ENCODE measurements at regions not wholly inside any gene's neighbourhood (a gene's known extent, or its start where the extent isn't known, plus 50 kb on each side); places are given as distances from the start of the nearest gene placed in this dataset.

GRCh38 chr2:180571559-180571958 is 408.8 kb upstream of the UBE2E3 start:
- H3K27me3 ChIP-seq (ENCODE audit: insufficient read depth, low read depth, severe bottlenecking), result no peaks in the 10 kb centered on the region
- DNase-seq, result no peak
- no peaks in the 10 kb centered on the region for H3K36me3 ChIP-seq
- no peaks in the 10 kb centered on the region for H3K9me3 ChIP-seq (ENCODE audit: severe bottlenecking)
- no peak overlapping the region for H3K27ac ChIP-seq
- no peak for TF ChIP-seq CTCF (IDR thresholded peaks at IDR 0.05; ENCODE audit: low read depth, low read length)
- H3K4me3 ChIP-seq (ENCODE audit: low read depth, low read length), result no peak overlapping the region

GRCh38 chr2:180570864-180571263 is 409.5 kb upstream of the UBE2E3 start:
- TF ChIP-seq CTCF (IDR thresholded peaks at IDR 0.05; ENCODE audit: low read depth, low read length), result no peak
- H3K27me3 ChIP-seq (ENCODE audit: insufficient read depth, low read depth, severe bottlenecking), result no peaks in the 10 kb centered on the region
- no peaks in the 10 kb centered on the region for H3K9me3 ChIP-seq (ENCODE audit: severe bottlenecking)
- H3K4me3 ChIP-seq (ENCODE audit: low read depth, low read length), result no peak overlapping the region
- no peak for DNase-seq
- no peaks in the 10 kb centered on the region for H3K36me3 ChIP-seq
- no peak overlapping the region for H3K27ac ChIP-seq

GRCh38 chr2:180564051-180564450 is 416.4 kb upstream of the UBE2E3 start:
- DNase-seq, result no peak
- no peaks in the 10 kb centered on the region for H3K36me3 ChIP-seq
- H3K9me3 ChIP-seq (ENCODE audit: severe bottlenecking), result no peaks in the 10 kb centered on the region
- no peak overlapping the region for H3K4me3 ChIP-seq (ENCODE audit: low read depth, low read length)
- H3K27ac ChIP-seq, result no peak overlapping the region
- no peaks in the 10 kb centered on the region for H3K27me3 ChIP-seq (ENCODE audit: insufficient read depth, low read depth, severe bottlenecking)
- no peak for TF ChIP-seq CTCF (IDR thresholded peaks at IDR 0.05; ENCODE audit: low read depth, low read length)

GRCh38 chr2:180562378-180562777 is 418.0 kb upstream of the UBE2E3 start:
- Histone ChIP-seq H3K27me3 (ENCODE audit: insufficient read depth, low read depth, severe bottlenecking) (no peaks in the 10 kb centered on the region), H3K9me3 (ENCODE audit: severe bottlenecking) (no peaks in the 10 kb centered on the region), H3K27ac (no peak overlapping the region), H3K36me3 (no peaks in the 10 kb centered on the region), H3K4me3 (ENCODE audit: low read depth, low read length) (no peak overlapping the region)
- TF ChIP-seq CTCF (IDR thresholded peaks at IDR 0.05; ENCODE audit: low read depth, low read length), result no peak
- DNase-seq, result no peak

GRCh38 chr2:180559771-180560170 is 420.6 kb upstream of the UBE2E3 start:
- Histone ChIP-seq H3K36me3 (no peaks in the 10 kb centered on the region), H3K4me3 (ENCODE audit: low read depth, low read length) (no peak overlapping the region), H3K27ac (no peak overlapping the region), H3K27me3 (ENCODE audit: insufficient read depth, low read depth, severe bottlenecking) (no peaks in the 10 kb centered on the region), H3K9me3 (ENCODE audit: severe bottlenecking) (no peaks in the 10 kb centered on the region)
- DNase-seq, result no peak
- TF ChIP-seq CTCF (IDR thresholded peaks at IDR 0.05; ENCODE audit: low read depth, low read length), result no peak

GRCh38 chr2:180559038-180559437 is 421.4 kb upstream of the UBE2E3 start:
- Histone ChIP-seq H3K4me3 (ENCODE audit: low read depth, low read length) (no peak overlapping the region), H3K9me3 (ENCODE audit: severe bottlenecking) (no peaks in the 10 kb centered on the region), H3K27me3 (ENCODE audit: insufficient read depth, low read depth, severe bottlenecking) (no peaks in the 10 kb centered on the region), H3K36me3 (no peaks in the 10 kb centered on the region), H3K27ac (no peak overlapping the region)
- no peak for TF ChIP-seq CTCF (IDR thresholded peaks at IDR 0.05; ENCODE audit: low read depth, low read length)
- DNase-seq, result no peak

Data from WERI-Rb-1 (cell line).